ENCODE measurements at regions not wholly inside any gene's neighbourhood (a gene's known extent, or its start where the extent isn't known, plus 50 kb on each side); places are given as distances from the start of the nearest gene placed in this dataset.

GRCh38 chr16:61549327-61549726 lies 486.9 kb downstream of the CDH8 start:
- no peak for DNase-seq (ENCODE audit: unreplicated experiment)
- Mint-ChIP-seq H3K27ac (ENCODE audit: low read depth, unreplicated experiment) (no peak overlapping the region), H3K4me1 (ENCODE audit: insufficient read depth, unreplicated experiment) (no peaks in the 10 kb centered on the region), H3K4me3 (ENCODE audit: unreplicated experiment) (no peak overlapping the region), H3K9me3 (ENCODE audit: unreplicated experiment) (no peaks in the 10 kb centered on the region), H3K27me3 (ENCODE audit: insufficient read depth, unreplicated experiment) (peaks cover 62% of the 10 kb centered on the region), H3K36me3 (ENCODE audit: insufficient read depth, unreplicated experiment) (no peaks in the 10 kb centered on the region)
- TF ChIP-seq CTCF (IDR thresholded peaks at IDR 0.05; ENCODE audit: unreplicated experiment), result no peak
- intact Hi-C loops (cut with micrococcal nuclease), result no loop called here
- BruUV-seq (replicated peaks), result no TSS peak
- POLR2A ChIA-PET, result no interaction called here
- CTCF ChIA-PET, result no interaction called here

DNA sequence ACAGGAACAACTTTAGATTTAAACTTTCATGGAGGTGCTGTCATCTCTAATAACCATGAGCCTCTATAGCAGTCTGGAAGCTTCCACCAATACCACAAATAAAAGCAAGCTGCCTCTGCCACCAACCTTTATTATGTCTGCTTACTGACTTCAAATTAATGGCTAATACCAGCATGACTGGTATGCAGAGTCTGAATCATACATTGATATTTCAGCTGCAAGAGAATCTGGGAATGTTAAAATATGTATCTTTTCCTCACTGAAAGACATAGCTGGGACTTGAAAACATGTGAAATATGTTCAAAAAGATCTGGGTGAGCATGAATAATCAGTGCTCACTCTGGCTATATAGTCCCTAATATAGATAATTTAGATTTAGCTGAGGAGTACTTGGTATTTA lies 488.6 kb downstream of the CDH8 start:
- no peak for DNase-seq (ENCODE audit: unreplicated experiment)
- BruUV-seq (replicated peaks), result no TSS peak
- Mint-ChIP-seq H3K9me3 (ENCODE audit: unreplicated experiment) (no peaks in the 10 kb centered on the region), H3K4me3 (ENCODE audit: unreplicated experiment) (no peak overlapping the region), H3K4me1 (ENCODE audit: insufficient read depth, unreplicated experiment) (no peaks in the 10 kb centered on the region), H3K27me3 (ENCODE audit: insufficient read depth, unreplicated experiment) (peaks cover 60% of the 10 kb centered on the region), H3K27ac (ENCODE audit: low read depth, unreplicated experiment) (no peak overlapping the region), H3K36me3 (ENCODE audit: insufficient read depth, unreplicated experiment) (no peaks in the 10 kb centered on the region)
- POLR2A ChIA-PET, result no interaction called here
- CTCF ChIA-PET, result interaction anchor here (0.6 kb wide), 1 partner anchor 544 kb away, joined by 3 read pairs; no protein-coding TSS in a partner anchor
- intact Hi-C loops (cut with micrococcal nuclease), result no loop called here
- no peak for TF ChIP-seq CTCF (IDR thresholded peaks at IDR 0.05; ENCODE audit: unreplicated experiment)

DNA sequence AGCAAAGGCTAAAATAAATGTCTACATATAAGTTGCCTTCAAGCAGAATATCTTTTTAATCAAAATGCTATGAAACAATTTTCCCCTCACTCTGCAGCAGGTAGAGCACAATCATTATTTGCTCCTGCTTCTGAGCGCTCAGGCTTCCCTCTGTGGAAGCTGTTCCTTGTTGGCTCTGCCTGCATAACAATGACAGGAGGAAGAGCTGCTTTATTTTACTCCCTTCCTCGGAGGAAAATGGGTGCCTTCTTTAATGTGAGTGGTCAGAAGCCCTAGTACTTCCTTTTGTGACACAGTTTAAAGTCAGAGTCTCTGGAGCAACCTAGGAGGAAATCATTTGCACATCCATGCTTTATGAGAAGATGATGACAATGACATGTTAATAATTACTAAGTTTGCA lies 492.1 kb downstream of the CDH8 start:
- Mint-ChIP-seq H3K4me1 (ENCODE audit: insufficient read depth, unreplicated experiment) (no peaks in the 10 kb centered on the region), H3K27ac (ENCODE audit: low read depth, unreplicated experiment) (no peak overlapping the region), H3K9me3 (ENCODE audit: unreplicated experiment) (no peaks in the 10 kb centered on the region), H3K27me3 (ENCODE audit: insufficient read depth, unreplicated experiment) (peaks cover 57% of the 10 kb centered on the region), H3K4me3 (ENCODE audit: unreplicated experiment) (no peak overlapping the region), H3K36me3 (ENCODE audit: insufficient read depth, unreplicated experiment) (no peaks in the 10 kb centered on the region)
- no peak for DNase-seq (ENCODE audit: unreplicated experiment)
- ChIA-PET POLR2A (no interaction called here), CTCF (no interaction called here)
- intact Hi-C loops (cut with micrococcal nuclease), result no loop called here
- no TSS peak for BruUV-seq (replicated peaks)
- no peak for TF ChIP-seq CTCF (IDR thresholded peaks at IDR 0.05; ENCODE audit: unreplicated experiment)

DNA sequence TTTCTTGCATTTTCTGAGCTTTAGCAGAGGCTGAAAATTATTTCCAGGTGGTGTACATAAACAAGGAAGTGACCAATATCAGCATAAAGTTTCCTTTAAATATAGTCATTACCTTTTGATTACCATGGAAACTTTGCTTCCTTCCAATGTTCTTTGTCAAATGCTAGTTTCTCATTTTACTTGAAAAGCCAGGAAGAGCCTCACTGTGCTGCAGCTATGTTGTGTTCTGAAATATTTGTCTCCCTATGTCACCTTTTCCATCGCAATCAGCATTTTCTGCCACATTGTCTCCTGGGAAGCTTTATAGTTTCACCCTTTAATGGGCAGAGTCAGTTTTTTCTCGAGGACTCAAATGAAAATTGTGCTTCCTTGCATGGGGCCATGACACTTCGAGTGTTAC lies 496.0 kb downstream of the CDH8 start:
- TF ChIP-seq CTCF (IDR thresholded peaks at IDR 0.05; ENCODE audit: unreplicated experiment), result no peak
- Mint-ChIP-seq H3K27ac (ENCODE audit: low read depth, unreplicated experiment) (no peak overlapping the region), H3K36me3 (ENCODE audit: insufficient read depth, unreplicated experiment) (no peaks in the 10 kb centered on the region), H3K27me3 (ENCODE audit: insufficient read depth, unreplicated experiment) (peaks cover 52% of the 10 kb centered on the region), H3K9me3 (ENCODE audit: unreplicated experiment) (peaks cover 6% of the 10 kb centered on the region), H3K4me3 (ENCODE audit: unreplicated experiment) (no peak overlapping the region), H3K4me1 (ENCODE audit: insufficient read depth, unreplicated experiment) (no peaks in the 10 kb centered on the region)
- no peak for DNase-seq (ENCODE audit: unreplicated experiment)
- intact Hi-C loops (cut with micrococcal nuclease), result no loop called here
- POLR2A ChIA-PET, result no interaction called here
- CTCF ChIA-PET, result interaction anchor here (0.5 kb wide), 1 partner anchor 1266 kb away, joined by 4 read pairs; no protein-coding TSS in a partner anchor
- no TSS peak for BruUV-seq (replicated peaks)
